Stimulated activated CD8-positive, alpha-beta memory T cell treated with anti-CD3 and anti-CD28 coated beads, Interleukin-7, amount 100 ng/mL, for 1 hour (primary cell): ENCODE measurements at regions not wholly inside any gene's neighbourhood (a gene's known extent, or its start where the extent isn't known, plus 50 kb on each side); places are given as distances from the start of the nearest gene placed in this dataset.
"Not testable (repeated sequence)": the region's sequence is repeated elsewhere in the genome, so short reads cannot be mapped to it uniquely, and the experiment has no call there.

Experiments
- DNase-seq, 2 donors: peaks; one replicate each; pipeline ENCODE4 v3.0.0-alpha.2; 2020; ENCODE audit warnings: low read depth in 2 of 2

- not testable (repeated sequence) for DNase-seq
Measured at GRCh38 chr7:121497545-121497944, 101.4 kb upstream of the FAM3C start.

GRCh38 chr7:121494516-121494915, 98.4 kb upstream of the FAM3C start:
- DNase-seq = no peak

GRCh38 chr7:121493553-121493952, 97.4 kb upstream of the FAM3C start:
- no peak for DNase-seq

GRCh38 chr7:121490309-121490708, 94.2 kb upstream of the FAM3C start:
- no peak for DNase-seq

GRCh38 chr7:121489440-121489839, 93.3 kb upstream of the FAM3C start:
- no peak for DNase-seq

- DNase-seq = no peak
Measured at GRCh38 chr7:121488111-121488650, 92.1 kb upstream of the FAM3C start.

- no peak for DNase-seq
Measured at GRCh38 chr7:121486590-121486989, 90.5 kb upstream of the FAM3C start.

GRCh38 chr7:121485467-121486243, 89.5 kb upstream of the FAM3C start:
- DNase-seq = no peak

GRCh38 chr7:121484089-121484763, 88.1 kb upstream of the FAM3C start:
- DNase-seq = no peak

- DNase-seq = no peak
Measured at GRCh38 chr7:121480566-121481335, 84.6 kb upstream of the FAM3C start.

GRCh38 chr7:121480058-121480457, 84.0 kb upstream of the FAM3C start:
- no peak for DNase-seq

- no peak for DNase-seq
Measured at GRCh38 chr7:121479466-121479865, 83.4 kb upstream of the FAM3C start.

GRCh38 chr7:121475806-121476205, 79.7 kb upstream of the FAM3C start:
- DNase-seq = no peak

- DNase-seq = no peak
Measured at GRCh38 chr7:121474301-121474673, 78.2 kb upstream of the FAM3C start.

GRCh38 chr7:121473645-121474300, 77.7 kb upstream of the FAM3C start:
- DNase-seq = no peak

GRCh38 chr7:121466455-121466854, 70.3 kb upstream of the FAM3C start:
- DNase-seq = no peak

- no peak for DNase-seq
Measured at GRCh38 chr7:121459148-121459547, 63.0 kb upstream of the FAM3C start.

GRCh38 chr7:121456785-121457359, 60.8 kb upstream of the FAM3C start:
- no peak for DNase-seq

GRCh38 chr7:121456015-121456414, 59.9 kb upstream of the FAM3C start:
- DNase-seq = no peak

- no peak for DNase-seq
Measured at GRCh38 chr7:121452389-121452788, 56.3 kb upstream of the FAM3C start.

GRCh38 chr7:121451367-121452094, 55.4 kb upstream of the FAM3C start:
- DNase-seq = no peak
